UCSD-AML1 (cell line): ENCODE measurements at regions not wholly inside any gene's neighbourhood (a gene's known extent, or its start where the extent isn't known, plus 50 kb on each side); places are given as distances from the start of the nearest gene placed in this dataset.
"Not testable (repeated sequence)": the region's sequence is repeated elsewhere in the genome, so short reads cannot be mapped to it uniquely, and the experiment has no call there.

ENCODE experiments used
- DNase-seq: peaks from one replicate; lab custom pipeline; 2025; ENCODE audit not compliant: unreplicated experiment; lab: John Stamatoyannopoulos, UW

- no peak for DNase-seq
These were observed 52.3 kb upstream of the ARMC3 start for GRCh38 chr10:22875581-22875980.

- DNase-seq, result no peak
These were observed 53.5 kb upstream of the ARMC3 start for GRCh38 chr10:22874189-22874854.

GRCh38 chr10:22856444-22857074 is 71.3 kb upstream of the ARMC3 start:
- DNase-seq, result no peak

GRCh38 chr10:22854935-22855421 is 72.9 kb upstream of the ARMC3 start:
- DNase-seq, result peak; percentile 34

GRCh38 chr10:22853906-22854447 is 73.9 kb upstream of the ARMC3 start:
- no peak for DNase-seq

GRCh38 chr10:22852712-22853353 is 75.0 kb upstream of the ARMC3 start:
- DNase-seq, result peak; percentile 58

- no peak for DNase-seq
These were observed 76.0 kb upstream of the ARMC3 start for GRCh38 chr10:22851865-22852239.

- DNase-seq, result no peak
These were observed 77.3 kb upstream of the ARMC3 start for GRCh38 chr10:22850541-22850940.

- DNase-seq, result peak; percentile 21
These were observed 78.6 kb upstream of the ARMC3 start for GRCh38 chr10:22849077-22849805.

GRCh38 chr10:22848509-22848908 is 79.3 kb upstream of the ARMC3 start:
- DNase-seq, result no peak

- no peak for DNase-seq
These were observed 81.6 kb upstream of the ARMC3 start for GRCh38 chr10:22846294-22846693.

GRCh38 chr10:22839639-22840038 is 88.2 kb upstream of the ARMC3 start:
- no peak for DNase-seq

GRCh38 chr10:22837771-22838170 is 90.1 kb upstream of the ARMC3 start:
- no peak for DNase-seq

- no peak for DNase-seq
These were observed 90.5 kb upstream of the ARMC3 start for GRCh38 chr10:22837351-22837750.

GRCh38 chr10:22834471-22834870 is 93.4 kb upstream of the ARMC3 start:
- DNase-seq, result no peak

GRCh38 chr10:22833781-22834180 is 94.1 kb upstream of the ARMC3 start:
- DNase-seq, result no peak

- no peak for DNase-seq
These were observed 94.5 kb upstream of the ARMC3 start for GRCh38 chr10:22833353-22833752.

- no peak for DNase-seq
These were observed 95.0 kb upstream of the ARMC3 start for GRCh38 chr10:22832851-22833250.

- no peak for DNase-seq
These were observed 95.7 kb upstream of the ARMC3 start for GRCh38 chr10:22832066-22832602.

GRCh38 chr10:22831586-22831985 is 96.3 kb upstream of the ARMC3 start:
- no peak for DNase-seq

GRCh38 chr10:22828712-22829111 is 99.1 kb upstream of the ARMC3 start:
- DNase-seq, result not testable (repeated sequence)
